GM12874 (cell line): ENCODE measurements at regions not wholly inside any gene's neighbourhood (a gene's known extent, or its start where the extent isn't known, plus 50 kb on each side); places are given as distances from the start of the nearest gene placed in this dataset.

Experiments used
- CTCF ChIP-seq: IDR thresholded peaks from 2 replicates; pipeline ENCODE4 v1.5.1; 2011; ENCODE audit warnings: low read depth, mild to moderate bottlenecking, control low read depth, low read length, moderate library complexity; ENCODE audit not compliant: insufficient read depth

GRCh38 chr21:16504766-16505165 is 775.0 kb downstream of the USP25 start:
- no peak for TF ChIP-seq CTCF

GRCh38 chr21:16509476-16509875 is 779.7 kb downstream of the USP25 start:
- TF ChIP-seq CTCF = no peak

GRCh38 chr21:16514316-16514715 is 784.5 kb downstream of the USP25 start:
- no peak for TF ChIP-seq CTCF

DNA sequence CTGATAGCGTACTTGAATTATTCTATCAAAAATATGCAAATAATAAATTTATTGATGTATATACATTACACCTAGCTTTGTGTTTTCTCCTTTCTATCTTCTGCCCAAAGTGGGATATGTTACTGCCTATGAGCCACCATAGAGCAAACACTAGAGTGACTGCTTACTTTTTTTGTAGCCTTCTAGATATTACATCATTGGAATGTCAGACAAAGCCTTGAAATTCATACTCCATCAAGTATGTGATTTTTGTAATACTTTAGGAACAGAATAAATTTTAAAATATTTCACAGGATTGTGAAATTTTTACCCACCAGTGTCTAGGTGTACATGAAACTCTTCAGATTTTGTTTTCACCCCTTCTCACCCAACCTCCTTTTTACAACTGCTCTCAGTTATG is 787.6 kb downstream of the USP25 start:
- no peak for TF ChIP-seq CTCF

DNA sequence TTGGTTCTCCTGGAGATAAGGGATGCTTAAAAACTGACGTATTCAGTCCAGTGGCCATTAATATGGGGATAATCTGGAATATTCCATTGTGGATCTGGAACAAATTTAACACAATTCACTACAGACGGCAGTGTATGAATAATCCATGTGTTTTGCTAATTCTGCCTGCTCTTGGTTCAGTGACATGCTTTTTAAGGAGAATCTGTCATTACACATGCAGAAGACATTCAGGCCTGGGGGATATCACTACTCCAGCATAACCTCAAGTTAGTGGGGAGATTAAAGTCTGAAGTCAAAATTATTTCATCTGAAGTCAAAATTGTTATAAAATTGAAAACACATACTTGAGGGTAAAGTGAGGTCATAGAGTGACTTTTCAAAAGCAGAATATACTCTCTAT is 789.3 kb downstream of the USP25 start:
- TF ChIP-seq CTCF = no peak

DNA sequence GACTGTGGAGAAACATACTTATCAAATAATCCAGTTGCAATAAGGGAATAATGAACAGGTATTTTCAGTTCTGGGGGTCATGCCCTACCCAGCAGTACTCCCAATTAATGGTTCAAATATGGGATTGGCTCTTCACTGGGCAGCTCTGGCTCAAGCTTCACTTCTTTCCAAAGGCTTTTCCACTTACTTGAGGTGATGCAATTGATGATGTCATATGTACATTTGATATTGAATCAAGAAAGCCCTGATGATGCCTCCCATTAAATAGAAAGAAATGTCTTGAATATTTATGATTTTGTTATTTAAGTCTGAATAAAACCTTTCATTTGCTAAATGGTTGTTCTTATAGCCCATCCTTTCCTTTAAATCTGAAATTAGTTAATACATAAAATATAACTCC is 789.9 kb downstream of the USP25 start:
- no peak for TF ChIP-seq CTCF

- no peak for TF ChIP-seq CTCF
Measured at GRCh38 chr21:16522548-16522947, 792.8 kb downstream of the USP25 start.

GRCh38 chr21:16530656-16531055 is 800.9 kb downstream of the USP25 start:
- TF ChIP-seq CTCF = no peak
